ENCODE measurements at regions not wholly inside any gene's neighbourhood (a gene's known extent, or its start where the extent isn't known, plus 50 kb on each side); places are given as distances from the start of the nearest gene placed in this dataset.

GRCh38 chr13:74945637-74946036 is 536.3 kb downstream of the TBC1D4 start:
- H3K27me3 ChIP-seq, result no peaks in the 10 kb centered on the region
- intact Hi-C loops (cut with DNase I), result no loop called here
- no peak overlapping the region for H3K4me3 ChIP-seq
- H3K27ac ChIP-seq, result no peak overlapping the region
- no peak for DNase-seq
- H3K36me3 ChIP-seq, result no peaks in the 10 kb centered on the region
- H3K4me1 ChIP-seq, result no peaks in the 10 kb centered on the region
- no peak overlapping the region for H3K9ac ChIP-seq (ENCODE audit: low read depth in 2 of 2, low read length in 2 of 2)
- H3K9me3 ChIP-seq, result no peaks in the 10 kb centered on the region
- TF ChIP-seq CTCF (IDR thresholded peaks at IDR 0.05), result no peak

- no peak for TF ChIP-seq CTCF (IDR thresholded peaks at IDR 0.05)
- no peak overlapping the region for H3K9ac ChIP-seq (ENCODE audit: low read depth in 2 of 2, low read length in 2 of 2)
- no peak for DNase-seq
Measured at GRCh38 chr13:74931698-74932433, 550.1 kb downstream of the TBC1D4 start.

GRCh38 chr13:74930402-74931165 is 551.4 kb downstream of the TBC1D4 start:
- Histone ChIP-seq H3K9ac (ENCODE audit: low read depth in 2 of 2, low read length in 2 of 2) (no peak overlapping the region), H3K4me1 (no peaks in the 10 kb centered on the region), H3K27me3 (no peaks in the 10 kb centered on the region), H3K4me3 (no peak overlapping the region), H3K27ac (no peak overlapping the region), H3K36me3 (no peaks in the 10 kb centered on the region), H3K9me3 (no peaks in the 10 kb centered on the region)
- no peak for DNase-seq
- no peak for TF ChIP-seq CTCF (IDR thresholded peaks at IDR 0.05)
- intact Hi-C loops (cut with DNase I), result no loop called here

More at GRCh38 chr13:74931698-74932433, 550.1 kb downstream of the TBC1D4 start:
- Histone ChIP-seq H3K27me3 (no peaks in the 10 kb centered on the region), H3K9me3 (no peaks in the 10 kb centered on the region), H3K4me1 (no peaks in the 10 kb centered on the region), H3K4me3 (no peak overlapping the region), H3K36me3 (no peaks in the 10 kb centered on the region), H3K27ac (no peak overlapping the region)
- intact Hi-C loops (cut with DNase I), result no loop called here

- Histone ChIP-seq H3K4me3 (no peak overlapping the region), H3K36me3 (no peaks in the 10 kb centered on the region), H3K9ac (ENCODE audit: low read depth in 2 of 2, low read length in 2 of 2) (no peak overlapping the region), H3K9me3 (no peaks in the 10 kb centered on the region), H3K27ac (no peak overlapping the region), H3K4me1 (no peaks in the 10 kb centered on the region), H3K27me3 (no peaks in the 10 kb centered on the region)
- no peak for TF ChIP-seq CTCF (IDR thresholded peaks at IDR 0.05)
- no peak for DNase-seq
- intact Hi-C loops (cut with DNase I), result no loop called here
Measured at GRCh38 chr13:74929436-74929835, 552.5 kb downstream of the TBC1D4 start.

GRCh38 chr13:74927823-74928222 is 554.1 kb downstream of the TBC1D4 start:
- Histone ChIP-seq H3K9me3 (no peaks in the 10 kb centered on the region), H3K27ac (no peak overlapping the region), H3K4me3 (no peak overlapping the region), H3K27me3 (no peaks in the 10 kb centered on the region), H3K9ac (ENCODE audit: low read depth in 2 of 2, low read length in 2 of 2) (no peak overlapping the region), H3K36me3 (no peaks in the 10 kb centered on the region), H3K4me1 (no peaks in the 10 kb centered on the region)
- no peak for DNase-seq
- intact Hi-C loops (cut with DNase I), result no loop called here
- TF ChIP-seq CTCF (IDR thresholded peaks at IDR 0.05), result no peak

Data from colonic mucosa (tissue), 4 donors.